Astrocyte of the spinal cord (primary cell): ENCODE measurements at regions not wholly inside any gene's neighbourhood (a gene's known extent, or its start where the extent isn't known, plus 50 kb on each side); places are given as distances from the start of the nearest gene placed in this dataset.
A peak's percentile ranks its signal among the peaks of the same experiment; 100 is the strongest.

Experiments used
- DNase-seq: peaks from one replicate; pipeline ENCODE4 v3.0.0; 2011; ENCODE audit warnings: low read depth, low spot score
- H3K4me3 ChIP-seq: 2 replicates; pipeline ENCODE4 v1.5.1; 2011; ENCODE audit warnings: low read depth, mild to moderate bottlenecking, low read length, moderate library complexity
- in situ Hi-C: cut with HindIII; loops from 2 replicates; pipeline ENCODE4 v1.10.0; 2017; ENCODE audit warnings: low sequenced_read_pairs
- TF ChIP-seq, protein P1 (sequence below): IDR thresholded peaks from 2 replicates; pipeline ENCODE4 v1.5.1; 2012; ENCODE audit warnings: low read depth, mild to moderate bottlenecking, low read length, inconsistent platforms

DNA sequence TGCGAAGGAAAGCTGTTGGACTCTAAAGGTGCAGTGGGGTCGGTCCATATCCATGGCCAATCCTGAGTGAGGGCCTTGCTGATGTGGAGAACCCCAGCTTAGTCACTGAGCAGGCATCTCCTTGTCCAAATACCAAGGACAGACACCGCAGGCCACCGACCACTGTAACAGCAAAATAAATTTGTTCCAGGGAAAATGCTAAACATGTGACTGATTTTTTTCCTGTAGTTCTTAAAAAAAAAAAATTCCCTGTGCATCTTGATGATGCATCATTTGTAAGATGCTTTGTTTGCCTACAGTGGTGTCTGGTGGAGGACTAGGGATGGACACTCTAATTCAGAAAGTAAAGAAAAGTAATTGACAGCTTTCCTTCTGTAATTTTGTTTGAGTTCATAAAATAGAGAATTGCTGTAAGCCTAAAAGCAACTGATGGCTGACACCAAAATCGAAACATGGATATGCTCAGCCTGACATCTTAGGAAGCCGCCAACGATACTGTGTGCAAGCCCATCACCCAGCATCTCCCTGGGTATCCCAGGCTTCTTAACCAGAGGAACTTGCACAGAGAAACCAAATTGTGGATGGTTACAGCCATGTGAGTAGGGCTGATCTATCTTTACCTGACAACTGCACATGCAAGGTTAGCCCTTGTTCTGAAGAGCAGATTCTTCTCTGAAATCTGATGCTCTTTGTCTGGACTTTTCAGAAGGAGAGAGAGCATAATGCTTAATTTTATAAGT lies 188.6 kb downstream of the ARL4C start:
- H3K4me3 ChIP-seq, result no peak overlapping the region
- TF ChIP-seq, protein P1, sequence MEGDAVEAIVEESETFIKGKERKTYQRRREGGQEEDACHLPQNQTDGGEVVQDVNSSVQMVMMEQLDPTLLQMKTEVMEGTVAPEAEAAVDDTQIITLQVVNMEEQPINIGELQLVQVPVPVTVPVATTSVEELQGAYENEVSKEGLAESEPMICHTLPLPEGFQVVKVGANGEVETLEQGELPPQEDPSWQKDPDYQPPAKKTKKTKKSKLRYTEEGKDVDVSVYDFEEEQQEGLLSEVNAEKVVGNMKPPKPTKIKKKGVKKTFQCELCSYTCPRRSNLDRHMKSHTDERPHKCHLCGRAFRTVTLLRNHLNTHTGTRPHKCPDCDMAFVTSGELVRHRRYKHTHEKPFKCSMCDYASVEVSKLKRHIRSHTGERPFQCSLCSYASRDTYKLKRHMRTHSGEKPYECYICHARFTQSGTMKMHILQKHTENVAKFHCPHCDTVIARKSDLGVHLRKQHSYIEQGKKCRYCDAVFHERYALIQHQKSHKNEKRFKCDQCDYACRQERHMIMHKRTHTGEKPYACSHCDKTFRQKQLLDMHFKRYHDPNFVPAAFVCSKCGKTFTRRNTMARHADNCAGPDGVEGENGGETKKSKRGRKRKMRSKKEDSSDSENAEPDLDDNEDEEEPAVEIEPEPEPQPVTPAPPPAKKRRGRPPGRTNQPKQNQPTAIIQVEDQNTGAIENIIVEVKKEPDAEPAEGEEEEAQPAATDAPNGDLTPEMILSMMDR, result no peak
- in situ Hi-C loops, result no loop called here
- peak; percentile 72 for DNase-seq

DNA sequence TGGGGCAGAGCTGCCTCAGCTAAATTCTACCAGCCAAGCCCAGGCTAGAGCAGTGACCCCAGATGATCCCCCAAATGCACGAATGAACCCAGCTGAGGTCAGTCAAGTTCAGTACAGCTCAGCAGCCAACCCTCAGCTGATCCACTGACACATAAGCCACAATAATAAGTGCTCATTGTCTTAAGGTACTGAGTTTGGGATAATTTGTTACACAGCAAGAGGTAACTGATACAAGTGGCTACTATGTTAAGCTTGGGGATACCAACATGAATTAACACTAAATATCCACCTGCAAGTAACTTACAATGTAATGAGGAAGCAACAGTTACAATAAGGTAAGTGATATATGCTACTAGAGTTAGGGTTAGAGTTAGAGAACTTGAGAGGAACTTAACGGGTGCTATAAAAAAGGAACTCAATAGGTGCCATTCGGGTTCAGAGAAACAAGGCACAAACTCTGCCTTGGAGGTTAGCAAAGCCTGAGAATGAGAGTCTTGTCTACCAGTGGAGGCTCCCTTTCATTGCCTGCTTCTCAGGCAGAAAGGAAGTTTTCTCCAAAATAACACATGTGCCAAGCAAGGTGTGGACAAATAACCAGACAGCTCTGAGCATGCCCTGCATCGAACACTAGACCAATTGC lies 189.4 kb downstream of the ARL4C start:
- DNase-seq, result no peak
- H3K4me3 ChIP-seq, result no peak overlapping the region
- TF ChIP-seq, protein P1, result no peak
- in situ Hi-C loops, result no loop called here

DNA sequence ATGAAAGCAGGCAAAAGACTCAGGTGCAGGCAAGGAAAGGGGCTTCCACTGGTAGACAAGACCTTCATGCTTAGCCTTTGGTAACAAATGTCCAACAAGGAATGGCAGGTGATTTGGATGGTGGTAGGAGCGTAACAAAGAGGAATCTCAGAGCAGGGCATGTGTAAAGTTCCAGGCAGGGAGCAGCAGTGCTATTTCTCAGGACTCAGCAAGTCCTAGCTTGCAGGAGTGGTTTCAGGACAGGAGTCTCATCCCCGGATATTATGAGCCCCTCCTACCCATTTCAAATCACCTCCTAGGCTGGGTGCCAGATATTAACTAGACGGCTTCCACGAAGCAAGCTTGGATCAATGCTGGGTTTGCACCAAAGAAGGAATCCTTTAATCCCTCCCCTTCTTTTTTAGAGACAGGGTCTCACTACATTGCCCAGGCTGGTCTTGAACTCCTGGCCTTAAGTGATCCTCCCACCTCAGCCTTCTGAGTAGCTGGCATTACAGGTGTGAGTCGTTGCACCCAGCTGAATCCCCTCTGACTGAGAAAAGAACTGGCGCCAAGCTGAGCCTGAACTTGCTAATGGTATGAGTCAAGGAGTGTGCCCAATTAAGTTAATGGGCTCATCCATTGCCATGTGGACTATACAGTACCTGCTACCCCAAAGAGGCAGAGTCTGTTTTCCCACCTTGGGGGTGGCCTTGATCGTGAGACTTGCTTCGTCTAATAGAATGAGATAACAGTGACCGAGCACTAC lies 190.3 kb downstream of the ARL4C start:
- TF ChIP-seq, protein P1, result no peak
- in situ Hi-C loops, result no loop called here
- H3K4me3 ChIP-seq, result no peak overlapping the region
- DNase-seq, result no peak

DNA sequence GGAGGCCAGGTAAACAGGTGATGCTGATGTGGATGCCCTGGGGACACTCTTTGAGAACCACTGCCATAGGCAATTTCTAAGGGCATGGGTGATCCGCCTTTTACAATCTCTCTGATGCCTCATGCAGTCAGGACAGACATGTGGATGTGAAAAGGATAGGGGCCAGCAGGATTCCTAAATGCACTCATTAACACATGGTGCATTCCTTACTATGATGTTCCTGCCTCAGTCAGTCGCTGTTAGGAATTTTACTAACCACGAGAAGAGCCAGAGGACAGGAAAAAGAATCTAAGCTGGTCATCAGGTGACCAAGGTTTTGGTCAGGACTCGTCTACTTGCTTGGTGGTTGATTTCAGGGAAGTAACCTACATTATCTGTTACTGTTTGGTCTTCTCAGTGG lies 191.0 kb downstream of the ARL4C start:
- no peak overlapping the region for H3K4me3 ChIP-seq
- no peak for DNase-seq
- TF ChIP-seq, protein P1, result no peak
- in situ Hi-C loops, result no loop called here

DNA sequence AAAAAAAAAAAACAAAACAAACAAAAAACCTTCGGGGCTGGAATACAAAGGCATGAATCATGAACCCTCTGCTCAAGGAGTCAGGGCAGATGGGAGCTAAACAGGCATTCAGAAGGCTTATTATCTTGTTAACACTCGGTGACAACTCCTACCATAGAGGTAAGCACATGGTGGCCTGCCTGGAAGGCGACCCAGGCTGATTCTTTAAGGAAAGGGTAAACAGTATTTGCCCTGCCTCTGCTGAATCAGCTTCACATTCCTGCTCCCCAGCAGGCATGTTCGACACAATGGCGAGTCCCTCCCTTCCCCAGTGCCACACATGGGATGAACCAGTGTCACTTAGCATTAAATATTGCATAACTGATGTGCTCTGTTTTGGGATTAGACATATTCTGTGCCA lies 191.9 kb downstream of the ARL4C start:
- in situ Hi-C loops, result no loop called here
- TF ChIP-seq, protein P1, result no peak
- no peak for DNase-seq
- no peak overlapping the region for H3K4me3 ChIP-seq

DNA sequence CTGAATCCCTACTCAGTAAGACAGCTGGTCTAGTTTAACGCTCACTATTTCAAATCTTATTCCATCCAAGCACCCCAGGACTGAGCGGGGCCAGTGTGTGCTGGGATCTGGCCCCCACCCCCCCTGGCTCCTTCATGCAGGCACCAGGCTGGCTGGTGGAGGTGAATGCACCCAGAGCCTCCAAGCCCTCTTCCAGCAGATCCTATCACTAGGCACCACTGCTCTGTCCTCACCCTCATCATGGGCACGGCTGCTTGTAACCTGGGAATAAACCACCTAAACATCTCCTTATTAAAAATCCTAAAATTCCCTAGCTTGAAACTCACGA lies 194.3 kb downstream of the ARL4C start:
- no peak overlapping the region for H3K4me3 ChIP-seq
- no peak for DNase-seq
- TF ChIP-seq, protein P1, result no peak
- in situ Hi-C loops, result no loop called here
